H9 (cell line): ENCODE measurements at regions not wholly inside any gene's neighbourhood (a gene's known extent, or its start where the extent isn't known, plus 50 kb on each side); places are given as distances from the start of the nearest gene placed in this dataset.

ENCODE experiments used
- DNase-seq: peaks from one replicate; pipeline ENCODE4 v3.0.0-alpha.2; 2017
- H2AFZ ChIP-seq: one replicate; pipeline ENCODE4 v1.6.1; 2013; ENCODE audit warnings: mild to moderate bottlenecking, low read length, control low read depth, moderate library complexity
- H2AK5ac ChIP-seq: 2 replicates; pipeline ENCODE4 v1.6.1; 2013; ENCODE audit warnings: low read length, control low read depth, mixed read lengths; ENCODE audit not compliant: insufficient read length
- H2BK120ac ChIP-seq: one replicate; pipeline ENCODE4 v1.6.1; 2013; ENCODE audit warnings: low read depth, mild to moderate bottlenecking, low read length, control low read depth, inconsistent platforms; ENCODE audit not compliant: poor library complexity, severe bottlenecking
- H2BK12ac ChIP-seq: 2 replicates; pipeline ENCODE4 v1.6.1; 2013; ENCODE audit warnings: low read length, control low read depth, mixed read lengths, low read depth; ENCODE audit not compliant: insufficient read length
- H2BK15ac ChIP-seq: 2 replicates; pipeline ENCODE4 v1.6.1; 2013; ENCODE audit warnings: low read depth, low read length, control low read depth
- H2BK20ac ChIP-seq: one replicate; pipeline ENCODE4 v1.6.1; 2013; ENCODE audit warnings: low read depth, mild to moderate bottlenecking, low read length, control low read depth, inconsistent platforms; ENCODE audit not compliant: poor library complexity, severe bottlenecking
- H2BK5ac ChIP-seq: 2 replicates; pipeline ENCODE4 v1.6.1; 2013; ENCODE audit warnings: low read length, control low read depth, mixed read lengths; ENCODE audit not compliant: insufficient read length
- H3K14ac ChIP-seq: 2 replicates; pipeline ENCODE4 v1.6.1; 2013; ENCODE audit warnings: low read length, control low read depth; ENCODE audit not compliant: insufficient read depth
- H3K18ac ChIP-seq: 2 replicates; pipeline ENCODE4 v1.6.1; 2013; ENCODE audit warnings: low read depth, mild to moderate bottlenecking, mixed read lengths, low read length, control low read depth; ENCODE audit not compliant: insufficient read length
- H3K23ac ChIP-seq: 2 replicates; pipeline ENCODE4 v1.6.1; 2013; ENCODE audit warnings: low read length, control low read depth, mixed read lengths, low read depth; ENCODE audit not compliant: insufficient read length
- H3K23me2 ChIP-seq: 2 replicates; pipeline ENCODE4 v1.6.1; 2013; ENCODE audit warnings: low read depth, mild to moderate bottlenecking, mixed read lengths, low read length, control low read depth; ENCODE audit not compliant: insufficient read length, poor library complexity, severe bottlenecking
- H3K27ac ChIP-seq: 2 replicates; pipeline ENCODE4 v1.5.1; 2013; ENCODE audit warnings: low read length, control low read depth, mixed read lengths, low read depth; ENCODE audit not compliant: insufficient read length
- H3K27me3 ChIP-seq: 2 replicates; pipeline ENCODE4 v1.6.1; 2013; ENCODE audit warnings: low read length, control low read depth, inconsistent platforms; ENCODE audit not compliant: insufficient read depth
- H3K4ac ChIP-seq: 2 replicates; pipeline ENCODE4 v1.6.1; 2013; ENCODE audit warnings: low read depth, mild to moderate bottlenecking, control low read depth, inconsistent platforms, low read length, moderate library complexity
- H3K4me1 ChIP-seq: 2 replicates; pipeline ENCODE4 v1.6.1; 2013; ENCODE audit warnings: low read length, control low read depth, inconsistent platforms; ENCODE audit not compliant: insufficient read depth
- H3K4me2 ChIP-seq: 2 replicates; pipeline ENCODE4 v1.6.1; 2013; ENCODE audit warnings: low read length, control low read depth, mixed read lengths; ENCODE audit not compliant: insufficient read length, insufficient read depth
- H3K56ac ChIP-seq: 2 replicates; pipeline ENCODE4 v1.6.1; 2013; ENCODE audit warnings: low read depth, mild to moderate bottlenecking, mixed read lengths, low read length, control low read depth; ENCODE audit not compliant: insufficient read length
- H3K79me1 ChIP-seq: 2 replicates; pipeline ENCODE4 v1.6.1; 2013; ENCODE audit warnings: low read depth, mild to moderate bottlenecking, moderate library complexity, low read length, control low read depth, inconsistent platforms; ENCODE audit not compliant: insufficient read depth, poor library complexity, severe bottlenecking
- H3K79me2 ChIP-seq: 2 replicates; pipeline ENCODE4 v1.6.1; 2013; ENCODE audit warnings: low read length, control low read depth, inconsistent platforms; ENCODE audit not compliant: insufficient read depth
- H3K9ac ChIP-seq: 2 replicates; pipeline ENCODE4 v1.6.1; 2013; ENCODE audit warnings: low read length, control low read depth, mixed read lengths; ENCODE audit not compliant: insufficient read length; ENCODE audit errors: extremely low read depth
- H3K9me3 ChIP-seq: one replicate; pipeline ENCODE4 v1.6.1; 2013; ENCODE audit warnings: low read depth, low read length, inconsistent platforms; ENCODE audit not compliant: control insufficient read depth
- H3T11ph ChIP-seq: one replicate; pipeline ENCODE4 v1.6.1; 2013; ENCODE audit warnings: mild to moderate bottlenecking, low read length, control low read depth, inconsistent platforms
- H4K20me1 ChIP-seq: one replicate; pipeline ENCODE4 v1.6.1; 2013; ENCODE audit not compliant: control insufficient read depth, insufficient read length, insufficient read depth
- H4K5ac ChIP-seq: 2 replicates; pipeline ENCODE4 v1.6.1; 2013; ENCODE audit warnings: low read depth, mild to moderate bottlenecking, mixed read lengths, low read length, control low read depth; ENCODE audit not compliant: insufficient read length
- H4K8ac ChIP-seq: replicated peaks from 2 replicates; pipeline ENCODE4 v1.6.1; 2013; ENCODE audit warnings: low read length, control low read depth, mixed read lengths, low read depth; ENCODE audit not compliant: insufficient read length
- H4K91ac ChIP-seq: 2 replicates; pipeline ENCODE4 v1.6.1; 2013; ENCODE audit warnings: low read depth, mild to moderate bottlenecking, moderate library complexity, mixed read lengths, low read length, control low read depth; ENCODE audit not compliant: insufficient read length
- H3K27ac Mint-ChIP-seq, 3 experiments: 2 replicates in 2 of 3; 3 replicates in 1 of 3; pipeline ENCODE4 v1.8.0; 2020 to 2021; ENCODE audit warnings: mixed read lengths in 3 of 3, mild to moderate bottlenecking in 1 of 3, moderate library complexity in 1 of 3
- H3K27me3 Mint-ChIP-seq: 2 replicates; pipeline ENCODE4 v1.8.0; 2021; ENCODE audit warnings: low read depth, mild to moderate bottlenecking, moderate library complexity, mixed read lengths
- H3K36me3 Mint-ChIP-seq, 3 experiments: 2 replicates in 2 of 3; 3 replicates in 1 of 3; pipeline ENCODE4 v1.8.0; 2020 to 2021; ENCODE audit warnings: low read depth in 3 of 3, mixed read lengths in 3 of 3; ENCODE audit not compliant: insufficient read depth in 1 of 3
- H3K4me1 Mint-ChIP-seq, 2 experiments: 2 replicates each; pipeline ENCODE4 v1.8.0; 2020; ENCODE audit warnings: mixed read lengths in 2 of 2
- H3K4me3 Mint-ChIP-seq, 2 experiments: 2 replicates in 1 of 2; 3 replicates in 1 of 2; pipeline ENCODE4 v1.8.0; 2020 to 2021; ENCODE audit warnings: mild to moderate bottlenecking in 2 of 2, mixed read lengths in 2 of 2, moderate library complexity in 1 of 2
- H3K9me3 Mint-ChIP-seq, 2 experiments: 2 replicates in 1 of 2; 3 replicates in 1 of 2; pipeline ENCODE4 v1.8.0; 2020; ENCODE audit warnings: mild to moderate bottlenecking in 2 of 2, mixed read lengths in 2 of 2, moderate library complexity in 1 of 2
- WGBS: extraction: QIAGEN DNeasy Blood & Tissue Kit; methylation state at CpG from one replicate; pipeline ENCODE4 v1.1.7; 2013; ENCODE audit warnings: missing lambda C conversion rate, low lambda C conversion rate, mixed read lengths; ENCODE audit not compliant: insufficient read length; ENCODE audit errors: extremely low coverage; 5-methylcytosine and 5-hydroxymethylcytosine counted together
- TF ChIP-seq, protein P1 (sequence below): fragments of 200-600 bp; sonication (generic); conservative IDR thresholded peaks from 3 replicates; pipeline ENCODE4 v1.8.0; 2021; ENCODE audit warnings: antibody characterized with exemption, mild to moderate bottlenecking

- TF ChIP-seq, protein P1, sequence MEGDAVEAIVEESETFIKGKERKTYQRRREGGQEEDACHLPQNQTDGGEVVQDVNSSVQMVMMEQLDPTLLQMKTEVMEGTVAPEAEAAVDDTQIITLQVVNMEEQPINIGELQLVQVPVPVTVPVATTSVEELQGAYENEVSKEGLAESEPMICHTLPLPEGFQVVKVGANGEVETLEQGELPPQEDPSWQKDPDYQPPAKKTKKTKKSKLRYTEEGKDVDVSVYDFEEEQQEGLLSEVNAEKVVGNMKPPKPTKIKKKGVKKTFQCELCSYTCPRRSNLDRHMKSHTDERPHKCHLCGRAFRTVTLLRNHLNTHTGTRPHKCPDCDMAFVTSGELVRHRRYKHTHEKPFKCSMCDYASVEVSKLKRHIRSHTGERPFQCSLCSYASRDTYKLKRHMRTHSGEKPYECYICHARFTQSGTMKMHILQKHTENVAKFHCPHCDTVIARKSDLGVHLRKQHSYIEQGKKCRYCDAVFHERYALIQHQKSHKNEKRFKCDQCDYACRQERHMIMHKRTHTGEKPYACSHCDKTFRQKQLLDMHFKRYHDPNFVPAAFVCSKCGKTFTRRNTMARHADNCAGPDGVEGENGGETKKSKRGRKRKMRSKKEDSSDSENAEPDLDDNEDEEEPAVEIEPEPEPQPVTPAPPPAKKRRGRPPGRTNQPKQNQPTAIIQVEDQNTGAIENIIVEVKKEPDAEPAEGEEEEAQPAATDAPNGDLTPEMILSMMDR, result no peak
- H3K9me3 Mint-ChIP-seq, result no peaks in the 10 kb centered on the region
- no peak overlapping the region for H2AFZ ChIP-seq
- H3K18ac ChIP-seq, result no peak overlapping the region
- H3K27me3 ChIP-seq, result no peaks in the 10 kb centered on the region
- no peak overlapping the region for H3K4me3 Mint-ChIP-seq
- no peaks in the 10 kb centered on the region for H3K9me3 ChIP-seq
- H3K14ac ChIP-seq, result no peak overlapping the region
- no peak overlapping the region for H2BK5ac ChIP-seq
- H3K36me3 Mint-ChIP-seq, result no peaks in the 10 kb centered on the region
- H3K4ac ChIP-seq, result no peak overlapping the region
- no peak overlapping the region for H3K27ac ChIP-seq
- H3K27ac Mint-ChIP-seq, result no peak overlapping the region
- no peak overlapping the region for H4K8ac ChIP-seq
- H3T11ph ChIP-seq, result no peak overlapping the region
- no peaks in the 10 kb centered on the region for H3K79me2 ChIP-seq
- WGBS, result no CpG with 5 or more reads among the region's 3 CpGs
- DNase-seq, result no peak
- no peak overlapping the region for H2BK15ac ChIP-seq
- no peak overlapping the region for H2BK120ac ChIP-seq
- no peaks in the 10 kb centered on the region for H3K23me2 ChIP-seq
- no peak overlapping the region for H2AK5ac ChIP-seq
- no peak overlapping the region for H3K4me2 ChIP-seq
- H3K4me1 ChIP-seq, result no peaks in the 10 kb centered on the region
- H4K91ac ChIP-seq, result no peak overlapping the region
- no peaks in the 10 kb centered on the region for H3K79me1 ChIP-seq
- no peak overlapping the region for H3K56ac ChIP-seq
- H2BK20ac ChIP-seq, result no peak overlapping the region
- H4K5ac ChIP-seq, result no peak overlapping the region
- H3K23ac ChIP-seq, result no peak overlapping the region
- H4K20me1 ChIP-seq, result no peaks in the 10 kb centered on the region
- no peaks in the 10 kb centered on the region for H3K27me3 Mint-ChIP-seq
- no peak overlapping the region for H3K9ac ChIP-seq
- no peak overlapping the region for H2BK12ac ChIP-seq
- peaks cover 0 to 6% of the 10 kb centered on the region in 2 experiments; a peak in 2 of 4 replicates for H3K4me1 Mint-ChIP-seq
These were observed 114.3 kb downstream of the QDPR start for GRCh38 chr4:17397611-17398010.
